Parathyroid adenoma (tissue), 2 donors: ENCODE measurements at regions not wholly inside any gene's neighbourhood (a gene's known extent, or its start where the extent isn't known, plus 50 kb on each side); places are given as distances from the start of the nearest gene placed in this dataset.

Source experiments
- H2AFZ ChIP-seq: fragments of 300-600 bp; sonication (generic); one replicate; pipeline ENCODE4 v1.7.0; 2017; ENCODE audit warnings: antibody characterized with exemption, mild to moderate bottlenecking
- H3K27ac ChIP-seq: fragments of 300-600 bp; sonication (generic); one replicate; pipeline ENCODE4 v1.7.0; 2017
- H3K27me3 ChIP-seq: fragments of 300-600 bp; sonication (generic); one replicate; pipeline ENCODE4 v1.7.0; 2017; ENCODE audit warnings: low read length; ENCODE audit not compliant: control insufficient read depth, insufficient read depth
- H3K36me3 ChIP-seq: fragments of 300-600 bp; sonication (generic); one replicate; pipeline ENCODE4 v1.7.0; 2017; ENCODE audit warnings: low read length; ENCODE audit not compliant: control insufficient read depth, insufficient read depth
- H3K4me1 ChIP-seq: fragments of 300-600 bp; sonication (generic); one replicate; pipeline ENCODE4 v1.7.0; 2017; ENCODE audit warnings: control low read depth
- H3K4me2 ChIP-seq: fragments of 300-600 bp; sonication (generic); one replicate; pipeline ENCODE4 v1.7.0; 2017; ENCODE audit warnings: low read length
- H3K4me3 ChIP-seq: fragments of 300-600 bp; sonication (generic); one replicate; pipeline ENCODE4 v1.7.0; 2017; ENCODE audit warnings: low read depth, low read length
- H3K79me2 ChIP-seq: fragments of 300-600 bp; sonication (generic); one replicate; pipeline ENCODE4 v1.7.0; 2017; ENCODE audit warnings: control low read depth
- H3K9ac ChIP-seq: fragments of 300-600 bp; sonication (generic); one replicate; pipeline ENCODE4 v1.7.0; 2017; ENCODE audit warnings: mild to moderate bottlenecking
- H3K9me3 ChIP-seq: fragments of 300-600 bp; sonication (generic); one replicate; pipeline ENCODE4 v1.7.0; 2017; ENCODE audit warnings: low read length; ENCODE audit not compliant: control insufficient read depth
- TF ChIP-seq, protein P1 (sequence below): fragments of 300-600 bp; sonication (generic); IDR thresholded peaks from one replicate; pipeline ENCODE4 v1.7.0; 2017; ENCODE audit warnings: antibody characterized with exemption, mild to moderate bottlenecking
- donor health status: primary hyperparathyroidism.

DNA sequence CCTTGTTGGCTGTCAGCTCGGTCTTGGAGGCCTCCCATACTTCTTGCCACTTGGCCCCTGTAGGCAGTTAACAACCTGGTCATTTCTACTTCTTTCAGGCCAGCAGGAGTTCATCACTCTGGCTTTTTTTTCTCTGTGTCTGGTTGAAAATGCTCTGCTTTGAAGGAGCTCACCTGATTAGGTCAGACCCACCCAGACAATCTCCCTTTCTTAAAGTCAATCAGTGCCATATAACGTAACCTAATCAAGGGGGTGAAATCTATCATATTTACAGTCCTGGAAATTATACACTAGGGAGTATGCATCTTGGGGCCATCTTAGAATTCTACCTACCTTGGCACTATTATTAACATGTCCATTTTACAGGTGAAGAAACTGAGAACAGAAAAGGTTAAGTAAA lies 155.4 kb downstream of the SREK1 start:
- Histone ChIP-seq H3K4me2 (no peak overlapping the region), H3K4me1 (no peaks in the 10 kb centered on the region), H3K79me2 (no peaks in the 10 kb centered on the region), H3K27ac (no peak overlapping the region), H3K9me3 (no peaks in the 10 kb centered on the region), H2AFZ (no peak overlapping the region), H3K4me3 (no peak overlapping the region), H3K36me3 (no peaks in the 10 kb centered on the region), H3K9ac (no peak overlapping the region), H3K27me3 (no peaks in the 10 kb centered on the region)
- TF ChIP-seq, protein P1, sequence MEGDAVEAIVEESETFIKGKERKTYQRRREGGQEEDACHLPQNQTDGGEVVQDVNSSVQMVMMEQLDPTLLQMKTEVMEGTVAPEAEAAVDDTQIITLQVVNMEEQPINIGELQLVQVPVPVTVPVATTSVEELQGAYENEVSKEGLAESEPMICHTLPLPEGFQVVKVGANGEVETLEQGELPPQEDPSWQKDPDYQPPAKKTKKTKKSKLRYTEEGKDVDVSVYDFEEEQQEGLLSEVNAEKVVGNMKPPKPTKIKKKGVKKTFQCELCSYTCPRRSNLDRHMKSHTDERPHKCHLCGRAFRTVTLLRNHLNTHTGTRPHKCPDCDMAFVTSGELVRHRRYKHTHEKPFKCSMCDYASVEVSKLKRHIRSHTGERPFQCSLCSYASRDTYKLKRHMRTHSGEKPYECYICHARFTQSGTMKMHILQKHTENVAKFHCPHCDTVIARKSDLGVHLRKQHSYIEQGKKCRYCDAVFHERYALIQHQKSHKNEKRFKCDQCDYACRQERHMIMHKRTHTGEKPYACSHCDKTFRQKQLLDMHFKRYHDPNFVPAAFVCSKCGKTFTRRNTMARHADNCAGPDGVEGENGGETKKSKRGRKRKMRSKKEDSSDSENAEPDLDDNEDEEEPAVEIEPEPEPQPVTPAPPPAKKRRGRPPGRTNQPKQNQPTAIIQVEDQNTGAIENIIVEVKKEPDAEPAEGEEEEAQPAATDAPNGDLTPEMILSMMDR, result no peak

DNA sequence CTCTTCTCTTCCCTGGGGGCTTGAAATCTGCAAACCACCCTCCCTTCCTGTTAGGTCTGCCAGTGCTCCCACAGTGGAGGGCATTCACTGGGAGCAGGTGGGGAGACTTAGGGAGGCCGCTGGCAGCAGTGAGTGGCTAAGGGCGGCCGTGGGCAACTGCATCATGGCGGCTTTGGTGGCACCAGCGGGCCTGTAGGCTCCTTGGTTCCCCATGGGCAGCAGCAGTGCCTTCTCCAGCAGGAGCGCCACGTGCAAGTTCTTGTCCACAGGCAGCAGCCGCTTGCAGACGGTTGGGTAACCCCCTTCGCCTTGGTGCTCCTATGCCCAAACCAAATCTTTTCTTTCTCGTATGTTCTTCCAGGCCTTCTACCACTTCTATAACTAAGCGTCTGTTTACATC lies 158.2 kb downstream of the SREK1 start:
- H3K36me3 ChIP-seq, result no peaks in the 10 kb centered on the region
- H3K4me3 ChIP-seq, result no peak overlapping the region
- H3K9ac ChIP-seq, result no peak overlapping the region
- H3K9me3 ChIP-seq, result no peaks in the 10 kb centered on the region
- H3K27me3 ChIP-seq, result no peaks in the 10 kb centered on the region
- H3K4me1 ChIP-seq, result no peaks in the 10 kb centered on the region
- H2AFZ ChIP-seq, result no peak overlapping the region
- TF ChIP-seq, protein P1, result no peak
- H3K79me2 ChIP-seq, result no peaks in the 10 kb centered on the region
- no peak overlapping the region for H3K4me2 ChIP-seq
- H3K27ac ChIP-seq, result no peak overlapping the region

DNA sequence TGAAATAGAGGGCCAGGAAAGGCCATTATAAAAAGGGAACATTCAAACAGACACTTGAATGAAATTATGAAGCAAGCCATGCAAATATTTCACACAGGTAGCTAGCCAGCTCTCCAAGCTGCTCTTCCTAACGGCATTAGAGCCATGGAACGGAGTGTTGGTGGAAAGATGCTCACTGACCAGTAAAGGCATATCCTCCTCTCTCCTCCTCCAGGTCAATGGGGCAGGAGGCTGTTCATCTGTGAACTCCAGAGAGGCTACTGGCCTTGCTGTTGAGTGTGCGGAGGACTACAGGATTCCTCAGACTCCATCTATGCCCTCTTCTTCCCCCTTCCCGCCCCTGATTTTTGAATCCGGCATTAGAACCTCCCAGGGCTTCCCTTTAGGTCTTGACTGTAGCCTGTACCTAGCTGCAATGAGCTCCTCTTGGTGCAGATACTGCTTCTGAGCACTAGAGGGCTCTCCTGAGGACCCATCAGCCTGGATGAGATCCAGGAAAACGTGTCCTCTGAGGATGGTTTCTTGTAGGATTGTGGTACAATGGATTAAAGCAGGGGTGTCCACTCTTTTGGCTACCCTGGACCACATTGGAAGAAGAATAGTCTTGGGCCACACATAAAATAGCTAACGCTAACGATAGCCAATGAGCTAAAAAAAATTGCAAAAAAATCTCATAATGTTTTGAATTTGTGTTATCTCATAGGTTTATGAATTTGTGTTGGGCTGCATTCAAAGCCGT lies 162.2 kb downstream of the SREK1 start:
- no peak overlapping the region for H3K27ac ChIP-seq
- H3K27me3 ChIP-seq, result no peaks in the 10 kb centered on the region
- no peaks in the 10 kb centered on the region for H3K79me2 ChIP-seq
- H3K4me3 ChIP-seq, result no peak overlapping the region
- no peaks in the 10 kb centered on the region for H3K4me1 ChIP-seq
- H3K4me2 ChIP-seq, result no peak overlapping the region
- H3K9me3 ChIP-seq, result no peaks in the 10 kb centered on the region
- no peaks in the 10 kb centered on the region for H3K36me3 ChIP-seq
- TF ChIP-seq, protein P1, result peak; percentile 78
- H3K9ac ChIP-seq, result no peak overlapping the region
- H2AFZ ChIP-seq, result no peak overlapping the region

DNA sequence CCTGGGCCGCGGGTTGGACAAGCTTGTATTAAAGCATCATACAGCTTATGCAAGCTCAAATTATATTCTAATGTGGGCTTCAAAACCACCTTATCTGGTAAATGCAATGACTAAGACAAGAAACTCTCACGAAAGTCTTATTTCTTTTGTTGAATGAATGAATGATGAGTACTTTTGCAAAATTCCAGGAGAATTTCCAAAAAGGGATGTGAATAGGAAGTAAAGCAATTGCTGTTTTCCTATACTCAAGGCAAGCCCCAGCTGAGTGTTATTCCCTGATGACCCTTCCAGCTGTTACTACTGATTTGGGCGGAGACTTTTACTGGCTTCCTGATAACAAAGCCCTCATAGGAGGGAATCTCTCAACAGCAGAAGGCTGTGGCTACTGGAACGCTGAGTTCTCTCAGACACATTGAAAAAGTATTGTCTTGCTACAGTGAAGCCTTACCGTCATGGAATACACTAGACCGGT lies 162.8 kb downstream of the SREK1 start:
- no peaks in the 10 kb centered on the region for H3K4me1 ChIP-seq
- TF ChIP-seq, protein P1, result no peak
- H3K36me3 ChIP-seq, result no peaks in the 10 kb centered on the region
- no peak overlapping the region for H3K9ac ChIP-seq
- no peak overlapping the region for H3K27ac ChIP-seq
- no peak overlapping the region for H3K4me3 ChIP-seq
- H3K4me2 ChIP-seq, result no peak overlapping the region
- H3K9me3 ChIP-seq, result no peaks in the 10 kb centered on the region
- H3K79me2 ChIP-seq, result no peaks in the 10 kb centered on the region
- H2AFZ ChIP-seq, result no peak overlapping the region
- no peaks in the 10 kb centered on the region for H3K27me3 ChIP-seq
